IMR-90 (cell line): ENCODE measurements at regions not wholly inside any gene's neighbourhood (a gene's known extent, or its start where the extent isn't known, plus 50 kb on each side); places are given as distances from the start of the nearest gene placed in this dataset.

ENCODE experiments used
- ATAC-seq: fragments of 200-7000 bp; cut with Tn5 transposase; 2 replicates; pipeline ENCODE4 v1.9.1; 2020; ENCODE audit warnings: low read depth, mild to moderate bottlenecking, moderate library complexity
- BruUV-seq: library from RNA; stranded (reverse); fragments of 400-500 nt; replicated peaks from 2 replicates; lab custom pipeline; 2021; lab: Mats Ljungman, UMichigan
- CTCF ChIA-PET: fragments of 300-600 bp; formaldehyde crosslinking; extraction: SDS; loops from one replicate; lab custom pipeline; 2021; ENCODE audit warnings: antibody characterized with exemption; lab: Yijun Ruan, JAX
- POLR2A ChIA-PET: fragments of 300-600 bp; sonication (Branson Sonifier 250); formaldehyde crosslinking; loops from one replicate; lab custom pipeline; 2022; ENCODE audit warnings: antibody characterized with exemption; ENCODE audit not compliant: unreplicated experiment; lab: Charles Lee
- DNase-seq: peaks from one replicate; pipeline ENCODE4 v3.0.0; 2013
- H2AFZ ChIP-seq: replicated peaks from 2 replicates; pipeline ENCODE3; 2013; ENCODE audit warnings: low read length, mild to moderate bottlenecking; ENCODE audit not compliant: poor library complexity
- H2AK5ac ChIP-seq: 2 replicates; pipeline ENCODE4 v1.6.1; 2013; ENCODE audit warnings: low read depth, low read length, inconsistent platforms
- H2AK9ac ChIP-seq: replicated peaks from 2 replicates; pipeline ENCODE3; 2013; ENCODE audit warnings: mild to moderate bottlenecking, low read depth, low read length, moderate library complexity; ENCODE audit not compliant: poor library complexity
- H2BK120ac ChIP-seq: 2 replicates; pipeline ENCODE4 v1.6.1; 2013; ENCODE audit warnings: low read depth, low read length, inconsistent platforms
- H2BK15ac ChIP-seq: 3 replicates; pipeline ENCODE4 v1.6.1; 2013; ENCODE audit warnings: low read depth, low read length, inconsistent platforms
- H2BK20ac ChIP-seq: 2 replicates; pipeline ENCODE4 v1.6.1; 2013; ENCODE audit warnings: low read depth, mild to moderate bottlenecking, inconsistent platforms, low read length, moderate library complexity
- H2BK5ac ChIP-seq: 2 replicates; pipeline ENCODE4 v1.6.1; 2013; ENCODE audit warnings: mild to moderate bottlenecking, low read depth, low read length, inconsistent platforms; ENCODE audit not compliant: poor library complexity, severe bottlenecking
- H3K14ac ChIP-seq: replicated peaks from 2 replicates; pipeline ENCODE4 v1.6.1; 2013; ENCODE audit warnings: low read depth, low read length, inconsistent platforms
- H3K18ac ChIP-seq: 2 replicates; pipeline ENCODE4 v1.6.1; 2013; ENCODE audit warnings: low read depth, low read length, control low read depth
- H3K23ac ChIP-seq: 2 replicates; pipeline ENCODE4 v1.6.1; 2013; ENCODE audit warnings: low read depth, low read length, inconsistent platforms
- H3K27ac ChIP-seq: 2 replicates; pipeline ENCODE4 v1.5.1; 2013; ENCODE audit warnings: mild to moderate bottlenecking, control low read depth, low read length; ENCODE audit not compliant: insufficient read depth
- H3K27me3 ChIP-seq: 2 replicates; pipeline ENCODE4 v1.6.1; 2013; ENCODE audit warnings: low read length; ENCODE audit not compliant: control insufficient read depth, insufficient read depth
- H3K36me3 ChIP-seq: 2 replicates; pipeline ENCODE4 v1.6.1; 2013; ENCODE audit warnings: low read length, mixed read lengths; ENCODE audit not compliant: control insufficient read depth, insufficient read depth
- H3K4ac ChIP-seq: 2 replicates; pipeline ENCODE4 v1.6.1; 2013; ENCODE audit warnings: low read depth, low read length, inconsistent platforms
- H3K4me1 ChIP-seq: 2 replicates; pipeline ENCODE4 v1.6.1; 2013; ENCODE audit warnings: low read length, mixed read lengths; ENCODE audit not compliant: control insufficient read depth, insufficient read depth
- H3K4me2 ChIP-seq: 2 replicates; pipeline ENCODE4 v1.6.1; 2013; ENCODE audit warnings: low read depth, mild to moderate bottlenecking, control low read depth, low read length, moderate library complexity
- H3K4me3 ChIP-seq: 2 replicates; pipeline ENCODE4 v1.5.1; 2013; ENCODE audit warnings: low read depth, mild to moderate bottlenecking, control low read depth, low read length, moderate library complexity; ENCODE audit not compliant: insufficient read depth
- H3K56ac ChIP-seq: 2 replicates; pipeline ENCODE4 v1.6.1; 2013; ENCODE audit warnings: low read length, inconsistent platforms; ENCODE audit not compliant: insufficient read depth; ENCODE audit errors: extremely low read depth
- H3K79me1 ChIP-seq, 2 experiments: 2 replicates each; pipeline ENCODE4 v1.6.1; 2013; ENCODE audit warnings: low read length in 2 of 2, inconsistent platforms in 1 of 2, low read depth in 1 of 2
- H3K9ac ChIP-seq: 2 replicates; pipeline ENCODE4 v1.6.1; 2013; ENCODE audit warnings: low read depth, low read length, control low read depth
- H3K9me1 ChIP-seq: 2 replicates; pipeline ENCODE4 v1.6.1; 2013; ENCODE audit warnings: low read length, inconsistent platforms; ENCODE audit not compliant: insufficient read depth
- H3K9me3 ChIP-seq: 2 replicates; pipeline ENCODE4 v1.6.1; 2013; ENCODE audit warnings: low read length; ENCODE audit not compliant: control insufficient read depth, insufficient read depth
- H4K20me1 ChIP-seq: 2 replicates; pipeline ENCODE4 v1.6.1; 2013; ENCODE audit warnings: low read length, inconsistent platforms; ENCODE audit not compliant: insufficient read depth
- H4K5ac ChIP-seq: 2 replicates; pipeline ENCODE4 v1.6.1; 2013; ENCODE audit warnings: mild to moderate bottlenecking, low read depth, low read length, control low read depth
- H4K8ac ChIP-seq, 2 experiments: 2 replicates each; pipeline ENCODE4 v1.6.1; 2013; ENCODE audit warnings: low read depth in 2 of 2, low read length in 2 of 2, control low read depth in 1 of 2, inconsistent platforms in 1 of 2
- H4K91ac ChIP-seq: 2 replicates; pipeline ENCODE4 v1.6.1; 2013; ENCODE audit warnings: low read depth, low read length, inconsistent platforms; ENCODE audit not compliant: insufficient read depth
- CHD1 ChIP-seq: IDR thresholded peaks from 2 replicates; pipeline ENCODE4 v1.6.1; 2012; ENCODE audit warnings: low read depth, low read length, improper control_type of control experiment
- WGBS, 2 experiments: methylation state at CpG; one replicate each; pipeline versions ENCODE4 v1.1.5 to v1.1.7; 2013; ENCODE audit warnings: missing lambda C conversion rate in 2 of 2; ENCODE audit not compliant: insufficient read length in 1 of 2; ENCODE audit errors: extremely low coverage in 2 of 2; 5-methylcytosine and 5-hydroxymethylcytosine counted together
- dilution Hi-C: fragments of 300-500 bp; cut with HindIII; formaldehyde crosslinking; loops from one replicate; pipeline ENCODE4 v1.14.3; 2018; ENCODE audit warnings: low sequenced_read_pairs; ENCODE audit not compliant: unreplicated experiment
- in situ Hi-C: fragments of 300-500 bp; cut with MboI; formaldehyde crosslinking; loops from 3 replicates; pipeline ENCODE4 v1.14.3; 2019; ENCODE audit warnings: low sequenced_read_pairs, inconsistent platforms, mixed read lengths
- intact Hi-C: fragments of 100-400 bp; cut with micrococcal nuclease; formaldehyde crosslinking; loops from 2 replicates; pipeline ENCODE4 v1.10.0; 2022

GRCh38 chr3:22366781-22367180 lies 615.8 kb upstream of the ZNF385D start:
- H3K14ac ChIP-seq, result no peak overlapping the region
- no peak overlapping the region for H4K5ac ChIP-seq
- H4K20me1 ChIP-seq, result no peaks in the 10 kb centered on the region
- ATAC-seq (no peak), DNase-seq (no peak)
- H3K9ac ChIP-seq, result no peak overlapping the region
- no peak overlapping the region for H3K4me2 ChIP-seq
- no TSS peak for BruUV-seq
- no CpG with 5 or more reads among the region's 2 CpGs for WGBS, 2 experiments
- H3K4me3 ChIP-seq, result no peak overlapping the region
- H3K27me3 ChIP-seq, result no peaks in the 10 kb centered on the region
- no peak overlapping the region for H3K18ac ChIP-seq
- H3K23ac ChIP-seq, result no peak overlapping the region
- H3K4me1 ChIP-seq, result no peaks in the 10 kb centered on the region
- H3K9me3 ChIP-seq, result no peaks in the 10 kb centered on the region
- no peak overlapping the region for H2BK20ac ChIP-seq
- H2BK15ac ChIP-seq, result no peak overlapping the region
- no peak overlapping the region for H3K4ac ChIP-seq
- no peak overlapping the region for H3K27ac ChIP-seq
- H3K9me1 ChIP-seq, result no peaks in the 10 kb centered on the region
- POLR2A ChIA-PET, result no interaction called here
- H3K36me3 ChIP-seq, result no peaks in the 10 kb centered on the region
- no peak overlapping the region for H2AFZ ChIP-seq
- TF ChIP-seq CHD1, result no peak
- no peak overlapping the region for H3K56ac ChIP-seq
- dilution Hi-C loops (no loop called here), in situ Hi-C loops (no loop called here), intact Hi-C loops (no loop called here)
- H3K79me1 ChIP-seq, result no peaks in the 10 kb centered on the region
- CTCF ChIA-PET, result no interaction called here
- H2AK5ac ChIP-seq, result no peak overlapping the region
- no peak overlapping the region for H2BK5ac ChIP-seq
- H2AK9ac ChIP-seq, result no peak overlapping the region
- H4K91ac ChIP-seq, result no peak overlapping the region
- H4K8ac ChIP-seq, result no peak overlapping the region
- H2BK120ac ChIP-seq, result no peak overlapping the region
